Liver (tissue), 8 donors: ENCODE measurements at regions not wholly inside any gene's neighbourhood (a gene's known extent, or its start where the extent isn't known, plus 50 kb on each side); places are given as distances from the start of the nearest gene placed in this dataset.

ENCODE experiments used
- DNase-seq: peaks from one replicate; pipeline ENCODE4 v3.0.0-alpha.2; 2017; ENCODE audit warnings: low spot score
- H3K27ac ChIP-seq, 2 donors: one replicate each; pipeline ENCODE4 v1.7.0; 2013; ENCODE audit warnings: inconsistent platforms in 2 of 2, low read length in 2 of 2, control low read depth in 1 of 2, low read depth in 1 of 2, mild to moderate bottlenecking in 1 of 2
- H3K27me3 ChIP-seq, 4 donors: one replicate each; pipeline versions ENCODE4 v1.6.1 to v1.7.0; 2013; ENCODE audit warnings: low read length in 3 of 4, inconsistent platforms in 1 of 4, mild to moderate bottlenecking in 1 of 4, moderate library complexity in 1 of 4; ENCODE audit not compliant: control insufficient read depth in 4 of 4, insufficient read depth in 4 of 4
- H3K36me3 ChIP-seq, 4 donors: one replicate each; pipeline versions ENCODE4 v1.6.1 to v1.7.0; 2013; ENCODE audit warnings: low read length in 3 of 4, mild to moderate bottlenecking in 3 of 4, low read depth in 1 of 4, moderate library complexity in 1 of 4; ENCODE audit not compliant: control insufficient read depth in 4 of 4, insufficient read depth in 3 of 4
- H3K4me1 ChIP-seq, 4 donors: one replicate each; pipeline versions ENCODE4 v1.6.1 to v1.7.0; 2013; ENCODE audit warnings: low read length in 3 of 4, mild to moderate bottlenecking in 3 of 4, moderate library complexity in 1 of 4; ENCODE audit not compliant: control insufficient read depth in 4 of 4, insufficient read depth in 4 of 4
- H3K4me3 ChIP-seq, 3 donors: one replicate each; pipeline versions ENCODE4 v1.6.1 to v1.7.0; 2013; ENCODE audit warnings: low read length in 3 of 3, control low read depth in 1 of 3, low read depth in 1 of 3, mild to moderate bottlenecking in 1 of 3
- H3K9ac ChIP-seq, 2 donors: one replicate each; pipeline ENCODE4 v1.7.0; 2013; ENCODE audit warnings: low read length in 2 of 2, mild to moderate bottlenecking in 2 of 2, moderate library complexity in 2 of 2, control low read depth in 1 of 2, low read depth in 1 of 2
- H3K9me3 ChIP-seq, 4 donors: one replicate each; pipeline versions ENCODE4 v1.6.1 to v1.7.0; 2013; ENCODE audit warnings: low read length in 3 of 4; ENCODE audit not compliant: control insufficient read depth in 4 of 4
- CTCF ChIP-seq: fragments of 150-350 bp; IDR thresholded peaks from 2 replicates; pipeline ENCODE4 v1.5.1; 2017; ENCODE audit warnings: improper control_type of control experiment, low read depth, low read length; ENCODE audit not compliant: missing input control
- EGR1 ChIP-seq, 2 donors: IDR thresholded peaks; 2 replicates each; pipeline ENCODE4 v1.6.1; 2016 to 2018; ENCODE audit warnings: antibody characterized with exemption in 2 of 2, low read depth in 2 of 2
- FOXA1 ChIP-seq: IDR thresholded peaks from 2 replicates; pipeline ENCODE4 v1.6.1; 2016; ENCODE audit warnings: antibody characterized with exemption
- FOXA2 ChIP-seq: IDR thresholded peaks from 2 replicates; pipeline ENCODE4 v1.6.1; 2016; ENCODE audit warnings: antibody characterized with exemption
- GABPA ChIP-seq, 2 donors: IDR thresholded peaks in 1 of 2; conservative IDR thresholded peaks in 1 of 2; 2 replicates each; pipeline ENCODE4 v1.6.1; 2016; ENCODE audit warnings: antibody characterized with exemption in 2 of 2, mild to moderate bottlenecking in 1 of 2, moderate library complexity in 1 of 2
- HNF4A ChIP-seq, 2 donors: conservative IDR thresholded peaks; 2 replicates each; pipeline ENCODE4 v1.6.1; 2016; ENCODE audit warnings: antibody characterized with exemption in 2 of 2, mild to moderate bottlenecking in 2 of 2
- HNF4G ChIP-seq: IDR thresholded peaks from 2 replicates; pipeline ENCODE4 v1.6.1; 2016; ENCODE audit warnings: antibody characterized with exemption
- JUND ChIP-seq, 2 donors: IDR thresholded peaks; 2 replicates each; pipeline ENCODE4 v1.6.1; 2016; ENCODE audit warnings: antibody characterized with exemption in 2 of 2
- NR2F2 ChIP-seq: IDR thresholded peaks from 2 replicates; pipeline ENCODE4 v1.6.1; 2016; ENCODE audit warnings: antibody characterized with exemption
- RAD21 ChIP-seq, 2 donors: IDR thresholded peaks; 2 replicates each; pipeline ENCODE4 v1.6.1; 2016; ENCODE audit warnings: antibody characterized with exemption in 2 of 2, mild to moderate bottlenecking in 2 of 2
- RXRA ChIP-seq, 2 donors: IDR thresholded peaks; 2 replicates each; pipeline ENCODE4 v1.6.1; 2017 to 2018; ENCODE audit warnings: antibody characterized with exemption in 2 of 2, mild to moderate bottlenecking in 1 of 2
- SP1 ChIP-seq: IDR thresholded peaks from 2 replicates; pipeline ENCODE4 v1.6.1; 2018; ENCODE audit warnings: antibody characterized with exemption, mild to moderate bottlenecking
- TAF1 ChIP-seq: conservative IDR thresholded peaks from 2 replicates; pipeline ENCODE4 v1.6.1; 2016; ENCODE audit warnings: antibody characterized with exemption, mild to moderate bottlenecking
- YY1 ChIP-seq: IDR thresholded peaks from 2 replicates; pipeline ENCODE4 v1.6.1; 2016; ENCODE audit warnings: antibody characterized with exemption, mild to moderate bottlenecking
- ZBTB33 ChIP-seq: IDR thresholded peaks from 2 replicates; pipeline ENCODE4 v1.6.1; 2016; ENCODE audit warnings: antibody characterized with exemption
- WGBS: extraction: QIAGEN DNeasy Blood & Tissue Kit; methylation state at CpG from one replicate; pipeline ENCODE4 v1.1.7; 2013; 5-methylcytosine and 5-hydroxymethylcytosine counted together
- TF ChIP-seq, protein P1 (sequence below): IDR thresholded peaks from 2 replicates; pipeline ENCODE4 v1.6.1; 2016; ENCODE audit warnings: antibody characterized with exemption
- TF ChIP-seq, protein P2 (sequence below): IDR thresholded peaks from 2 replicates; pipeline ENCODE4 v1.6.1; 2016; ENCODE audit warnings: antibody characterized with exemption
- donor health status: healthy.
- donor health status: healthy.
- donor health status: healthy.
- donor health status: healthy.
- donor health status: healthy.

DNA sequence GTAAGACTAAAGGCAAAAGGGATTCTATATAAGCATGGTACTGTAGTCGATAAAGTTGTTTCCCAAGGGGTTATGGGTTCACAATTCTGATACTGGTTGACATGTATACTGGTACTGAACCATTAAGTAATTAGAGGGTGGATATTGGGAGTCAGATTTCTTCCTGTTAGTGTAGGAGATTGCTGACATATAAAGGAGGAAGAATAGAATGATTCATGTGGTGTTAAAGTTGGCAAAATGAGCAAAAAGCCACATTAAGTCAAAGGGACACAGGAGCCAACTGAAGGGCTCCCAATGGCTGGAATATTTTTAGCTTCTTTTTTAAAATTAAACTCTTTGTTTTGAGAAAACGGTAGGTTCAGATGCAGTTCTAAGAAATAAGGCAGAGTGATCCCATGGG lies 126.3 kb upstream of the PRNP start:
- WGBS: 58% methylated on average over 2 of the region's 2 CpGs

GRCh38 chr20:4559106-4559505 lies 127.2 kb upstream of the PRNP start:
- no peak overlapping the region for H3K4me3 ChIP-seq
- no peak for DNase-seq
- no peaks in the 10 kb centered on the region for H3K36me3 ChIP-seq
- H3K9me3 ChIP-seq: no peaks in the 10 kb centered on the region
- H3K27ac ChIP-seq: no peak overlapping the region
- H3K9ac ChIP-seq: no peak overlapping the region
- H3K4me1 ChIP-seq: no peaks in the 10 kb centered on the region
- peaks cover 0 to 5% (median 2%) of the 10 kb centered on the region in 4 donors for H3K27me3 ChIP-seq
- TF ChIP-seq, protein P1, sequence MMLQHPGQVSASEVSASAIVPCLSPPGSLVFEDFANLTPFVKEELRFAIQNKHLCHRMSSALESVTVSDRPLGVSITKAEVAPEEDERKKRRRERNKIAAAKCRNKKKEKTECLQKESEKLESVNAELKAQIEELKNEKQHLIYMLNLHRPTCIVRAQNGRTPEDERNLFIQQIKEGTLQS: no peak
- TF ChIP-seq NR2F2: no peak
- TF ChIP-seq TAF1: no peak
- TF ChIP-seq GABPA (IDR thresholded peaks at IDR 0.05 in 1 of 2, conservative IDR thresholded peaks at IDR 0.05 in 1 of 2): no peak
- TF ChIP-seq EGR1 (IDR thresholded peaks at IDR 0.05; ENCODE audit: low read depth in 2 of 2): no peak
- no peak for TF ChIP-seq RXRA (IDR thresholded peaks at IDR 0.05)
- no peak for TF ChIP-seq YY1
- TF ChIP-seq JUND (IDR thresholded peaks at IDR 0.05): no peak
- TF ChIP-seq FOXA1: no peak
- no peak for TF ChIP-seq RAD21 (IDR thresholded peaks at IDR 0.05)
- TF ChIP-seq CTCF: no peak

More for the DNA sequence above, 126.3 kb upstream of the PRNP start:
- no peaks in the 10 kb centered on the region for H3K9me3 ChIP-seq
- H3K9ac ChIP-seq: no peak overlapping the region
- H3K36me3 ChIP-seq: no peaks in the 10 kb centered on the region
- peaks cover 0 to 3% (median 0%) of the 10 kb centered on the region in 4 donors for H3K27me3 ChIP-seq
- no peak overlapping the region for H3K4me3 ChIP-seq
- H3K4me1 ChIP-seq: no peaks in the 10 kb centered on the region
- TF ChIP-seq, protein P1: no peak
- TF ChIP-seq CTCF (no peak), RXRA (IDR thresholded peaks at IDR 0.05) (no peak), NR2F2 (no peak), GABPA (IDR thresholded peaks at IDR 0.05 in 1 of 2, conservative IDR thresholded peaks at IDR 0.05 in 1 of 2) (no peak), TAF1 (no peak), FOXA2 (no peak), EGR1 (IDR thresholded peaks at IDR 0.05; ENCODE audit: low read depth in 2 of 2) (no peak), JUND (IDR thresholded peaks at IDR 0.05) (no peak), RAD21 (IDR thresholded peaks at IDR 0.05) (no peak), YY1 (no peak), HNF4A (conservative IDR thresholded peaks at IDR 0.05) (no peak), HNF4G (no peak), FOXA1 (no peak), SP1 (no peak), ZBTB33 (no peak)
- TF ChIP-seq, protein P2, sequence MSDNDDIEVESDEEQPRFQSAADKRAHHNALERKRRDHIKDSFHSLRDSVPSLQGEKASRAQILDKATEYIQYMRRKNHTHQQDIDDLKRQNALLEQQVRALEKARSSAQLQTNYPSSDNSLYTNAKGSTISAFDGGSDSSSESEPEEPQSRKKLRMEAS: no peak
- DNase-seq: no peak
- no peak overlapping the region for H3K27ac ChIP-seq
